K562 (cell line): ENCODE measurements at regions not wholly inside any gene's neighbourhood (a gene's known extent, or its start where the extent isn't known, plus 50 kb on each side); places are given as distances from the start of the nearest gene placed in this dataset.

Experiments
- BRF1 ChIP-seq: IDR thresholded peaks from 3 replicates; pipeline ENCODE4 v1.6.1; 2011; ENCODE audit warnings: borderline replicate concordance, mild to moderate bottlenecking; ENCODE audit not compliant: insufficient read length; ENCODE audit errors: extremely low read depth
- EP300 ChIP-seq: IDR thresholded peaks from 2 replicates; pipeline ENCODE4 v1.6.1; 2012; ENCODE audit warnings: low read length, improper control_type of control experiment
- GABPA ChIP-seq: fragments of 200-800 bp; sonication (Bioruptor generic); conservative IDR thresholded peaks from 2 replicates; pipeline ENCODE4 v1.6.1; 2016; ENCODE audit warnings: low read depth, missing genetic modification characterization, missing compliant biosample characterization
- RBM17 ChIP-seq: fragments of 200-400 bp; formaldehyde crosslinking; IDR thresholded peaks from 2 replicates; pipeline ENCODE4 v1.6.1; 2017; ENCODE audit warnings: low read depth, mild to moderate bottlenecking, low read length, borderline replicate concordance
- TF ChIP-seq, protein P1 (sequence below), 3 experiments: IDR thresholded peaks in 2 of 3; conservative IDR thresholded peaks in 1 of 3; 2 replicates each; pipeline ENCODE4 v1.5.1; 2011 to 2012; ENCODE audit warnings: low read length in 3 of 3, mild to moderate bottlenecking in 3 of 3, control low read depth in 2 of 3, improper control_type of control experiment in 1 of 3, inconsistent platforms in 1 of 3, low read depth in 1 of 3, mixed read lengths in 1 of 3, moderate library complexity in 1 of 3; ENCODE audit not compliant: insufficient read depth in 2 of 3
- TF ChIP-seq, protein P2 (sequence below): fragments of 450-650 bp; IDR thresholded peaks from 2 replicates; pipeline ENCODE4 v1.6.1; 2018; ENCODE audit not compliant: partially characterized antibody
- TF ChIP-seq, protein P3 (sequence below): sonication (generic); formaldehyde crosslinking; IDR thresholded peaks from 2 replicates; pipeline ENCODE4 v1.9.0; 2022; ENCODE audit warnings: mild to moderate bottlenecking, missing genetic modification reagents

GRCh38 chr2:240348522-240348921 is 86.9 kb upstream of the GPC1 start:
- TF ChIP-seq RBM17 (no peak), BRF1 (no peak), GABPA (tag) (no peak), EP300 (no peak)
- TF ChIP-seq, protein P1, sequence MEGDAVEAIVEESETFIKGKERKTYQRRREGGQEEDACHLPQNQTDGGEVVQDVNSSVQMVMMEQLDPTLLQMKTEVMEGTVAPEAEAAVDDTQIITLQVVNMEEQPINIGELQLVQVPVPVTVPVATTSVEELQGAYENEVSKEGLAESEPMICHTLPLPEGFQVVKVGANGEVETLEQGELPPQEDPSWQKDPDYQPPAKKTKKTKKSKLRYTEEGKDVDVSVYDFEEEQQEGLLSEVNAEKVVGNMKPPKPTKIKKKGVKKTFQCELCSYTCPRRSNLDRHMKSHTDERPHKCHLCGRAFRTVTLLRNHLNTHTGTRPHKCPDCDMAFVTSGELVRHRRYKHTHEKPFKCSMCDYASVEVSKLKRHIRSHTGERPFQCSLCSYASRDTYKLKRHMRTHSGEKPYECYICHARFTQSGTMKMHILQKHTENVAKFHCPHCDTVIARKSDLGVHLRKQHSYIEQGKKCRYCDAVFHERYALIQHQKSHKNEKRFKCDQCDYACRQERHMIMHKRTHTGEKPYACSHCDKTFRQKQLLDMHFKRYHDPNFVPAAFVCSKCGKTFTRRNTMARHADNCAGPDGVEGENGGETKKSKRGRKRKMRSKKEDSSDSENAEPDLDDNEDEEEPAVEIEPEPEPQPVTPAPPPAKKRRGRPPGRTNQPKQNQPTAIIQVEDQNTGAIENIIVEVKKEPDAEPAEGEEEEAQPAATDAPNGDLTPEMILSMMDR (IDR thresholded peaks at IDR 0.05 in 2 of 3, conservative IDR thresholded peaks at IDR 0.05 in 1 of 3; ENCODE audit: insufficient read depth in 2 of 3, low read depth in 1 of 3, low read length in 3 of 3): no peak
- TF ChIP-seq, protein P2, sequence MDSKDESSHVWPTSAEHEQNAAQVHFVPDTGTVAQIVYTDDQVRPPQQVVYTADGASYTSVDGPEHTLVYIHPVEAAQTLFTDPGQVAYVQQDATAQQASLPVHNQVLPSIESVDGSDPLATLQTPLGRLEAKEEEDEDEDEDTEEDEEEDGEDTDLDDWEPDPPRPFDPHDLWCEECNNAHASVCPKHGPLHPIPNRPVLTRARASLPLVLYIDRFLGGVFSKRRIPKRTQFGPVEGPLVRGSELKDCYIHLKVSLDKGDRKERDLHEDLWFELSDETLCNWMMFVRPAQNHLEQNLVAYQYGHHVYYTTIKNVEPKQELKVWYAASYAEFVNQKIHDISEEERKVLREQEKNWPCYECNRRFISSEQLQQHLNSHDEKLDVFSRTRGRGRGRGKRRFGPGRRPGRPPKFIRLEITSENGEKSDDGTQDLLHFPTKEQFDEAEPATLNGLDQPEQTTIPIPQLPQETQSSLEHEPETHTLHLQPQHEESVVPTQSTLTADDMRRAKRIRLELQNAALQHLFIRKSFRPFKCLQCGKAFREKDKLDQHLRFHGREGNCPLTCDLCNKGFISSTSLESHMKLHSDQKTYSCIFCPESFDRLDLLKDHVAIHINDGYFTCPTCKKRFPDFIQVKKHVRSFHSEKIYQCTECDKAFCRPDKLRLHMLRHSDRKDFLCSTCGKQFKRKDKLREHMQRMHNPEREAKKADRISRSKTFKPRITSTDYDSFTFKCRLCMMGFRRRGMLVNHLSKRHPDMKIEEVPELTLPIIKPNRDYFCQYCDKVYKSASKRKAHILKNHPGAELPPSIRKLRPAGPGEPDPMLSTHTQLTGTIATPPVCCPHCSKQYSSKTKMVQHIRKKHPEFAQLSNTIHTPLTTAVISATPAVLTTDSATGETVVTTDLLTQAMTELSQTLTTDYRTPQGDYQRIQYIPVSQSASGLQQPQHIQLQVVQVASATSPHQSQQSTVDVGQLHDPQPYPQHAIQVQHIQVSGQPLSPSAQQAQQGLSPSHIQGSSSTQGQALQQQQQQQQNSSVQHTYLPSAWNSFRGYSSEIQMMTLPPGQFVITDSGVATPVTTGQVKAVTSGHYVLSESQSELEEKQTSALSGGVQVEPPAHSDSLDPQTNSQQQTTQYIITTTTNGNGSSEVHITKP: no peak
- TF ChIP-seq, protein P3, sequence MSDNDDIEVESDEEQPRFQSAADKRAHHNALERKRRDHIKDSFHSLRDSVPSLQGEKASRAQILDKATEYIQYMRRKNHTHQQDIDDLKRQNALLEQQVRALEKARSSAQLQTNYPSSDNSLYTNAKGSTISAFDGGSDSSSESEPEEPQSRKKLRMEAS (CRISPR knock-in tag): no peak
